GM23248 (cell line): ENCODE measurements at regions not wholly inside any gene's neighbourhood (a gene's known extent, or its start where the extent isn't known, plus 50 kb on each side); places are given as distances from the start of the nearest gene placed in this dataset.

ENCODE experiments used
- EZH2 ChIP-seq: fragments of 200-600 bp; sonication (generic); IDR thresholded peaks from 2 replicates; pipeline ENCODE4 v1.6.1; 2018; ENCODE audit warnings: antibody characterized with exemption, mild to moderate bottlenecking; ENCODE audit not compliant: insufficient read depth, poor library complexity, severe bottlenecking
- EZH2phosphoT487 ChIP-seq: fragments of 200-600 bp; sonication (generic); IDR thresholded peaks from 2 replicates; pipeline ENCODE4 v1.6.1; 2018; ENCODE audit warnings: antibody characterized with exemption, moderate library complexity, mild to moderate bottlenecking, low read depth; ENCODE audit not compliant: insufficient read depth

DNA sequence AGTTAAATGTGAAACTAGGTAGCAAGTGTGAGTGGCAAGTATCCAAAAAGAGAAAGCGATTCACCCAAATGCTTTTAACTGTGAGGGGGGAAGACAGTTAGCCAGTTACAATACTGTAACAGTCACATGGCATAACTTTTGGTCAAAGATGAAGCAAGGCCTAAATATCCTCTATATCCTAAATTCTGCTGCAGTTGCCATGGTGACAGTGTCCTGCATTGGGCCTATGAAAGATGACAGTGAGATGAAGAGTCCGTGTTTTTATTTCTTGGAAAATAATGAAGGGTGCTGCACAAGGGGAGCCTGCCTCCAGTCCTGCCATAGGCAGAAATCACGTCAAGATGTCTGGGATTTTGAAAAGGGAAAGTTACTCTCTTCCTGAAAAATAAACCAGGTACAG, 534.6 kb downstream of the NTRK2 start:
- no peak for TF ChIP-seq EZH2
- no peak for TF ChIP-seq EZH2phosphoT487
